PC-9 (cell line): ENCODE measurements at regions not wholly inside any gene's neighbourhood (a gene's known extent, or its start where the extent isn't known, plus 50 kb on each side); places are given as distances from the start of the nearest gene placed in this dataset.

Experiments used
- CTCF ChIP-seq: fragments of 200-600 bp; sonication (generic); conservative IDR thresholded peaks from 2 replicates; pipeline ENCODE4 v1.6.1; 2017; ENCODE audit warnings: mixed run types, antibody characterized with exemption, mild to moderate bottlenecking, moderate library complexity
- EZH2 ChIP-seq: fragments of 200-600 bp; sonication (generic); IDR thresholded peaks from 2 replicates; pipeline ENCODE4 v1.8.0; 2017; ENCODE audit warnings: antibody characterized with exemption, low read depth

- TF ChIP-seq CTCF (no peak), EZH2 (no peak)
Measured at GRCh38 chr2:9144617-9145016, 62.0 kb upstream of the ASAP2 start.
